ENCODE measurements at regions not wholly inside any gene's neighbourhood (a gene's known extent, or its start where the extent isn't known, plus 50 kb on each side); places are given as distances from the start of the nearest gene placed in this dataset.

GRCh38 chr13:29947839-29948238 is 97.4 kb upstream of the UBL3 start:
- DNase-seq: no peak

- no peak for DNase-seq
These were observed 95.7 kb upstream of the UBL3 start for GRCh38 chr13:29946093-29946492.

- no peak for DNase-seq
These were observed 93.3 kb upstream of the UBL3 start for GRCh38 chr13:29943686-29944085.

- no peak for DNase-seq
These were observed 92.9 kb upstream of the UBL3 start for GRCh38 chr13:29943273-29943672.

- DNase-seq: no peak
These were observed 90.3 kb upstream of the UBL3 start for GRCh38 chr13:29940715-29941114.

- DNase-seq: no peak
These were observed 88.7 kb upstream of the UBL3 start for GRCh38 chr13:29939158-29939557.

- no peak for DNase-seq
These were observed 87.4 kb upstream of the UBL3 start for GRCh38 chr13:29937841-29938240.

GRCh38 chr13:29937379-29937778 is 87.0 kb upstream of the UBL3 start:
- DNase-seq: no peak

- no peak for DNase-seq
These were observed 86.5 kb upstream of the UBL3 start for GRCh38 chr13:29936956-29937355.

- no peak for DNase-seq
These were observed 85.8 kb upstream of the UBL3 start for GRCh38 chr13:29936051-29936813.

- DNase-seq: no peak
These were observed 85.0 kb upstream of the UBL3 start for GRCh38 chr13:29935309-29935981.

- DNase-seq: no peak
These were observed 84.3 kb upstream of the UBL3 start for GRCh38 chr13:29934531-29935308.

GRCh38 chr13:29933401-29933800 is 83.0 kb upstream of the UBL3 start:
- no peak for DNase-seq

GRCh38 chr13:29931696-29932095 is 81.3 kb upstream of the UBL3 start:
- DNase-seq: no peak

GRCh38 chr13:29929062-29929847 is 78.8 kb upstream of the UBL3 start:
- DNase-seq: no peak

- DNase-seq: no peak
These were observed 75.7 kb upstream of the UBL3 start for GRCh38 chr13:29926098-29926476.

GRCh38 chr13:29925457-29926097 is 75.2 kb upstream of the UBL3 start:
- DNase-seq: peak; percentile 59

GRCh38 chr13:29924482-29925350 is 74.3 kb upstream of the UBL3 start:
- DNase-seq: no peak

GRCh38 chr13:29923554-29924481 is 73.4 kb upstream of the UBL3 start:
- no peak for DNase-seq

GRCh38 chr13:29922896-29923295 is 72.5 kb upstream of the UBL3 start:
- DNase-seq: no peak
